ENCODE measurements at regions not wholly inside any gene's neighbourhood (a gene's known extent, or its start where the extent isn't known, plus 50 kb on each side); places are given as distances from the start of the nearest gene placed in this dataset.

DNA sequence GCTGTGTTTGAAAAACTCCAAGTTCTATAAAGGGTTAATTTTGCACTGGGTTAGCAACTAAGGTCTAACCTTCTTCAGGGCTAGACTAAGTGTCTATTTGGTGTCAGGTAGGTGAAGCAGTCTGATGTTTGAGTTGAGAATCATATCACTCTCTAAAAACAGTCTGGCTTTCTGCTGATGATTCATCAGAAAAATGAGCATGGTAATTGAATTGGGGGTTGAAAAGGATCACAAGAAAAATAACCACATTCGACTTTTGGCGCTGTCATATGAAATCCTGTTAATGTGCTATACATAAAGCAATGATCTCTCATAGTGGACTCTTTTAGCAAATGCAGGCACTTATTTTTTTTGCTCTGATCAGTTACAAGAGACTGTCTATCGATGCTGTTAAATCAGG lies 242.2 kb upstream of the AZI2 start:
- TF ChIP-seq, protein P1, sequence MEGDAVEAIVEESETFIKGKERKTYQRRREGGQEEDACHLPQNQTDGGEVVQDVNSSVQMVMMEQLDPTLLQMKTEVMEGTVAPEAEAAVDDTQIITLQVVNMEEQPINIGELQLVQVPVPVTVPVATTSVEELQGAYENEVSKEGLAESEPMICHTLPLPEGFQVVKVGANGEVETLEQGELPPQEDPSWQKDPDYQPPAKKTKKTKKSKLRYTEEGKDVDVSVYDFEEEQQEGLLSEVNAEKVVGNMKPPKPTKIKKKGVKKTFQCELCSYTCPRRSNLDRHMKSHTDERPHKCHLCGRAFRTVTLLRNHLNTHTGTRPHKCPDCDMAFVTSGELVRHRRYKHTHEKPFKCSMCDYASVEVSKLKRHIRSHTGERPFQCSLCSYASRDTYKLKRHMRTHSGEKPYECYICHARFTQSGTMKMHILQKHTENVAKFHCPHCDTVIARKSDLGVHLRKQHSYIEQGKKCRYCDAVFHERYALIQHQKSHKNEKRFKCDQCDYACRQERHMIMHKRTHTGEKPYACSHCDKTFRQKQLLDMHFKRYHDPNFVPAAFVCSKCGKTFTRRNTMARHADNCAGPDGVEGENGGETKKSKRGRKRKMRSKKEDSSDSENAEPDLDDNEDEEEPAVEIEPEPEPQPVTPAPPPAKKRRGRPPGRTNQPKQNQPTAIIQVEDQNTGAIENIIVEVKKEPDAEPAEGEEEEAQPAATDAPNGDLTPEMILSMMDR (IDR thresholded peaks at IDR 0.05; ENCODE audit: low read depth, low read length): no peak
- DNase-seq (ENCODE audit: low read depth in 2 of 2): no peak
- H3K4me3 ChIP-seq (replicated peaks in 1 of 2; ENCODE audit: low read depth in 2 of 2, low read length in 2 of 2): no peak overlapping the region

- DNase-seq (ENCODE audit: low read depth in 2 of 2): no peak
- no peak overlapping the region for H3K4me3 ChIP-seq (replicated peaks in 1 of 2; ENCODE audit: low read depth in 2 of 2, low read length in 2 of 2)
- TF ChIP-seq, protein P1 (IDR thresholded peaks at IDR 0.05; ENCODE audit: low read depth, low read length): no peak
Measured at GRCh38 chr3:28595372-28595771, 246.7 kb upstream of the AZI2 start.

DNA sequence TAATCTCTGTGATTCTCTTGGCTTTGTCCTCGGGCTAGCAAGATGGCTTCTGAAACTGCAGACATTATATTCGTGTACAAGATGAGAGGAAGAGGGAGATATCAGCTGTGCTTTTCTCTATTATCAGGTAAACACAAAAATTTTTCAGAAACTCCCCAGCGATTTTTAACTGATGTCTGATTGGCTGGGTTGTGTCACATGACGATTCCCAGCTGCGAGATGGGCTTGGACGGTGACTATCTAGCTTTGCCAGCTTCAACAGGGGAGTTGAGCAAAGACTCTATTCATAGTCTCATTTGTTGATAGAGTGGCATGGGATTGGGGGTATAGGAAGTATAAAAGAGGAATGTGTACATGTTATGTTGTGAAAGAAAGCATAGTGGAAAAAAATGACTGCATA lies 248.8 kb upstream of the AZI2 start:
- no peak overlapping the region for H3K4me3 ChIP-seq (replicated peaks in 1 of 2; ENCODE audit: low read depth in 2 of 2, low read length in 2 of 2)
- TF ChIP-seq, protein P1 (IDR thresholded peaks at IDR 0.05; ENCODE audit: low read depth, low read length): no peak
- DNase-seq (ENCODE audit: low read depth in 2 of 2): no peak

DNA sequence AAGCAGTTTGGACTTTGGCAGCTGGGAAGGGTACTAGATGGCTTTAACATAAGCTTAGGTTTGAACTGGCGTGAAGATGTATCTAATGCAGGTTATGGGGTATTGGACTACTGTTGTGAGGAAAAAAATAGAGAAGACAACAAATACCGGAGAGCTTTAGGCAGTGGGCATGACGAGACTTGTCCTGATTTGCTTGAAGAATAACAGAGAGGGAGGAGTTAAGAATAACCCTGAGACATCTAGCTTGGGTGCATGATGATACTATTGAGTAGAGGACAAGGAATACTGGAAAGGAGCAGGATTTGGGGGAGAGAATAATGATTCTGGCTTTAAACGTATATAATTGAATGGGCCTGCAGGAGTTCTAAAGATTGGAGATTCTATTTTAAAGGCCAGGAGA lies 249.5 kb upstream of the AZI2 start:
- no peak overlapping the region for H3K4me3 ChIP-seq (replicated peaks in 1 of 2; ENCODE audit: low read depth in 2 of 2, low read length in 2 of 2)
- no peak for DNase-seq (ENCODE audit: low read depth in 2 of 2)
- TF ChIP-seq, protein P1 (IDR thresholded peaks at IDR 0.05; ENCODE audit: low read depth, low read length): no peak

- TF ChIP-seq, protein P1 (IDR thresholded peaks at IDR 0.05; ENCODE audit: low read depth, low read length): no peak
- DNase-seq (ENCODE audit: low read depth in 2 of 2): no peak
- no peak overlapping the region for H3K4me3 ChIP-seq (replicated peaks in 1 of 2; ENCODE audit: low read depth in 2 of 2, low read length in 2 of 2)
Measured at GRCh38 chr3:28601291-28601690, 252.7 kb upstream of the AZI2 start.

- DNase-seq (ENCODE audit: low read depth in 2 of 2): no peak
- TF ChIP-seq, protein P1 (IDR thresholded peaks at IDR 0.05; ENCODE audit: low read depth, low read length): no peak
- no peak overlapping the region for H3K4me3 ChIP-seq (replicated peaks in 1 of 2; ENCODE audit: low read depth in 2 of 2, low read length in 2 of 2)
Measured at GRCh38 chr3:28606283-28606682, 257.7 kb upstream of the AZI2 start.

GRCh38 chr3:28612232-28612631 lies 263.6 kb upstream of the AZI2 start:
- no peak overlapping the region for H3K4me3 ChIP-seq (replicated peaks in 1 of 2; ENCODE audit: low read depth in 2 of 2, low read length in 2 of 2)
- no peak for DNase-seq (ENCODE audit: low read depth in 2 of 2)
- TF ChIP-seq, protein P1 (IDR thresholded peaks at IDR 0.05; ENCODE audit: low read depth, low read length): no peak

Measured in cardiac fibroblast (primary cell).